Stimulated activated CD8-positive, alpha-beta memory T cell treated with anti-CD3 and anti-CD28 coated beads, Interleukin-12 subunit alpha, Interleukin-12 subunit beta, amount 100 ng/mL, for 4 hours (primary cell): ENCODE measurements at regions not wholly inside any gene's neighbourhood (a gene's known extent, or its start where the extent isn't known, plus 50 kb on each side); places are given as distances from the start of the nearest gene placed in this dataset.

Experiments used
- DNase-seq: peaks from one replicate; pipeline ENCODE4 v3.0.0-alpha.2; 2020; ENCODE audit warnings: low read depth

DNA sequence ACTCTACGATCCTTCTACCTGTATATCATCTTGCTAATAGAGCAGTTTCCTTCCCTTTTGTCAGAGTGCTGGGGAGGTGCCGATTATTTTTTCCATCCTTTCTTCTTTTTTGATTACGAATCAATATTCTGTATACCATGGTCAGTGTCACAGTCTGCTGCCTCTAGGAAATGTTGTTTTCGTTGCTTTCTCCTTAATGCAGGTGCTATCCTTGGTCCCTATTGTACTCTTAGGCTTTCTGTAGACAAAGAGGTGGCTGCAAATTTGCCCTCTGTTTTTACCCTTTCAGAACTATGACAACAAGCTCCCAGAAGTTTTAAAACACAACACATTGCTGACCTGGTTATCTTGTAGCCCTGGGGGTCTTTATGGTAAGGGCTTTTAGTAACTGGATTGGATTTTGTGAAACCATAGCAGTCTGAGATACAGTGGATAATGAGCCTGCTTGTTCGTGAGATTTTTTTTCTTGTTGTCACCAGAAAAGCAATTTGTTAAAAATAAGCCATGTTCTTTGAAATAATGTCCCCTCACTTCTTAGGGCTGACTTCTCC lies 430.3 kb upstream of the TPM1 start:
- no peak for DNase-seq

DNA sequence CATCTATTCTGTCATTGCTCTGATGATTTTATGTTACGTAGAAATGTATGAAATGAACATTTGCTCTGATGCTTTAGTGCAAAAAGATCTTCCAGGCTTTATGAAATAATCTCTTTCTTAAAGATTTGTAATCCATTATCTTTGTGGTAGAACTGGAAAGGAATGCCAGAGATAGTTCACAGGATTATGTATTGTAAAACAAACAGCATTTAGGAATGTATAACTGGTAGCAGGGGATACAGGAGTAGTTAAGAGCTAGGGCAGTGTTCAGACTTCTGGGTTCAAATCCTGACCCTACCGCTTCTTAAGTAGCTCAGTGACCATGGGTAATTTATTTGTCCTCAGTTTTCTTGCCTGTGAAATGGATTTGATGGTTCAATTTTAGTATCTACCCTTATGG lies 429.8 kb upstream of the TPM1 start:
- no peak for DNase-seq

DNA sequence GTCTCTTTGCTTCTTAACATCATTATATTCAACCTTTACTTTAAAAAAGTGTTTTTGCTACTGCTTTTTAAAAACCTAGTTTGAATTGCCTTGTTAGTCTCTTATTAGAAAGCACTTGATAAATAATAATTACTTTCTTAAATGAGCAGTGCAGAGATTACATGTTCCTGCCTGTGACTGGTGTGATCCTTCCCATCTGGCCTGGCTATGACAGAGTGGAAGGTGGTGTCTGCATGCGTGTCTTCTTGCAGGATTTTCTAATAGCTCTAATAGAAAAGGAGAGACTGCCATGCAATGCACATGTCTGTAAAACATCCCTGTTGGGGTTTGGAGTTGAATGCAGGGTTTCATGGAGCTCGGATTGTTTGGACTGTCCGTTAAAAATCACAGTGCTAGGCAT lies 425.8 kb upstream of the TPM1 start:
- no peak for DNase-seq

DNA sequence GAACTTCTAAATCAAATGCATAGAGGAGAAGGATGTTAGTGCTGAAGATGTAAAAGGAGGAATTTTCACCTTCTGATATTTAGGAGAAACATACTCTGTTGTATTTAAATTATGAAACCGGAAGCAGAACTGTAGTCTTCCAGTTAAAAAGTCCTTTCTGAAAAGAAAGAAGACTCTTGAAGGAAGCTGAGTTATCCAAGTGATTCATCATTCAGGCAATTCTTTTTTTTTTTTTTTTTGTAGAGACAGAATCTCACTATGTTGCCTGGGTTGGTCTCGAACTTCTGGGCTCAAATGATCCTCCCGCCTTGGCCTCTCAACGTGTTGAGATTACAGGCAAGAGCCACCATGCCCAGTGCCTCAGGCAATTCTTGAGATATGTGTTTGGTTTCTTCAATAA lies 424.8 kb upstream of the TPM1 start:
- no peak for DNase-seq

DNA sequence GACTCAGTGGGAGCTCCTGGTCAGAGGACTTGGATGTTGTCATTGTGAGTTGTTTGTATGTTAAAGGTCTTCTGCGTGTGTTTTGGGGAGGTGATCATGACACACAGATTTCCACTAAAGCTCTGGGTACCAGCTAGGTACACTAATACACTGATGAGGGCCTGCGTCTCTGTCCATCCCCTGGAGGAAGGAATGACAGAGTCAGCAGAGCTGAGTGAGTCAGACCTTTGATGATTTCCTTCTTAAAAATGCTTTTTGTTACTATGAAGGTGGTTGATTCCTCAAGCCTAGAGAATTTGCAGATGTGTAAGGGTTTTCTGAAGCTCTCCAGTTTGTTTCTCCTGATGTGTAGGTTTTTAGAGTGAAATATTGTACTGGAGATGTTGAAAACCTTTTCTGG lies 424.1 kb upstream of the TPM1 start:
- no peak for DNase-seq

DNA sequence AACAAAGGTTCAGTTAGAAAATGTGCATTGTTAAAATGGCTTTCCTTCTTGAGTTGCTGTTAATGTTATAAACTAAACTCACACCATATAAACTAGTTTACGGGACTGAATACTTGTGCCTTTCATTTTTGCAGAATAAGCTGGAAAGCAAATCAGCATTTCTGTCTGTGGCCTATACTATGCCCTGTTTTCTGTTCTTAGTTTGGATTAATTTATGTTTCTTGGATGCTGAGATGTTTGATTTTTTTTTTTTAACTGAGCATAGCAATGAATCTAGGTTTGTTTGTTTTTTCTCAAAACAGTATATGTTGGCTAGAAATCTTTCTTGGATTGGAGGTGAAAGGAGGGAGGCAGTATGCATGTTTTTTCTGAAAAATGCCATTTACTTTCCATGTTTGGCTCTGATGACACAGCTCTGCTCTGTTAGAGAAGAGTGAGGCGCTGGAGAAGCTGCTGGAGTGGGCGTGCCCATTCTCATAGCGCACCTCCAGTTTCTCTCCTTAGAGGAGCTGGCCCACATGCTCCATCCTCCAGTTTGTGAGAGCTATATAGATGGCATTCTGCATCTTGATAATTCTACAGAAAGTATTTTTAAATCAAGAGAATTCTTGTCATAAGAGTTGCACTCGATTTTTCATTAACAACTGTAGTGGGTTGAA lies 423.6 kb upstream of the TPM1 start:
- DNase-seq: no peak

DNA sequence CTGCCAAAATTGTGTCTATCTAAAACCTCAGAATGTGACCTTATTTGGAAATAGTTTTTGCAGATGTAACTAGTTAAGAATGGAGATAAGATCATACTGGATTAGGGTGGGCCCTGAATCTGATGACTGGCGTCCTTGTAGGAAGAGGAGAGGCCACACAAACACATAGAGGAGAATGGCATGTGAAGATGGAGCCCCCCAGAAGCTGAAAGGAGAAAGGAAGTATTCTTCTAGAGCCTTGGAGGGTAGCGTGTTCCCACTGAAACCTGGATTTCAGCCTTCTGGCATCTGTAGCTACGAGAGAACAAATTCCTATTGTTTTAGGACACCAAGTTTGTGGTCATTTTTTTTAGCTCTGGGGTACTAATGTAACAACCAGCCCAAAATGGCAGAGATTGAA lies 423.0 kb upstream of the TPM1 start:
- DNase-seq: no peak

DNA sequence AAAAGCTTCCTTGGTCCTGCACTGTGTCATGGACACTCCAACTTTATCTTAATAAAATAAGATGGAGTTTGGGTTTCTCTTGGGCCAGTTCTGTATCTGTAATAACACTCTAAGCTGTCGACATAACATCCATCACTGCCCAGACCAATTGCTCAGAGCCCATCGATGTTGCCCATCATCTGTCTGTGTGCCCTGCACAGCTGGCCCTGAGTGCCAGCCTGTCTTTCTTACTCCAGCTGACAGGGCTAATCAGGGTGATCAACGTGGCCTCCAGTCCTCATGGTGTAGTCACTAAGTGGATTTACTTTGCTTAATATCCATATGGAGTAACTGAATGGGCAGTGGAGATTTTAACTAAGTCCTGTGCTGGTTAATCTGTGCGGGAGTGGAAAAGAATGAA lies 419.8 kb upstream of the TPM1 start:
- DNase-seq: no peak

DNA sequence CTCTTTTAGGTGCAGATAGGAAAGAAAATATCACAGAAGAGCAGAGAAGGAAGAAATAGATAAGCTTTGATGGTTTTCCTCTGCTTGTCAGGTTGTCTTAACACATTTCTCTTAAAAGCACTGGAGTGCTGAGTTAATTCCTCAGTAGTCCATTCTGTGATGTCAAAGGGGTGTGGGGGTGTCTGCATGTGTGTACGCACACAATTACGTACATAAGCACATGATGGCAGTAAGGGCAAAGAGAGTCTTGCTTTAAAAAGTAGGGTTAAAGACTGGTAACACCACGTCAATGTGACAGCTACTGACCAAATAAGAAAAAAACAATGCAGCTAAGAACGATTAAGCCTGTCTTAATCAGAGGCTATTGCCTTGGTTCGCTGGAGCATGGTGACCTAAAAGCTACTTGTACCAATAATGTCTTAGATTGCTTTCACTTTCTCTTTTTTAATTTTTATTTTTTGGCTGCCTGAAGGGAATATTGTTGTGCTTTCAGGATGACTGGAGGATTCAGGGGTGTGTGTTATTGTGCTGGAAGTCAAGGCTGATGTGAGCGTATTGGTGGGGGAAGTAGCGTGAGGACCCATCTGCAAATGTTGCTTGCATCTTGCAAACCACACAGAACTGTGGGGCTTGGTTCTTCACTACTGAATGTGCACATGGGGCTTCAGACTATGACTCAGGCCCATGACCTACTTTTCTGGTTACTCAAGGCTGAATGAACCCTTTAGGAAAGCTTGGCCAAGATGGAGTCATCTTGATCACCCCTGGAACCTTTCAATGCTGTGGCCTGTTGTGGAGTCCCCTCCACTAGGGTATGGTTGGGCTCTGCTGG lies 417.8 kb upstream of the TPM1 start:
- DNase-seq: no peak

DNA sequence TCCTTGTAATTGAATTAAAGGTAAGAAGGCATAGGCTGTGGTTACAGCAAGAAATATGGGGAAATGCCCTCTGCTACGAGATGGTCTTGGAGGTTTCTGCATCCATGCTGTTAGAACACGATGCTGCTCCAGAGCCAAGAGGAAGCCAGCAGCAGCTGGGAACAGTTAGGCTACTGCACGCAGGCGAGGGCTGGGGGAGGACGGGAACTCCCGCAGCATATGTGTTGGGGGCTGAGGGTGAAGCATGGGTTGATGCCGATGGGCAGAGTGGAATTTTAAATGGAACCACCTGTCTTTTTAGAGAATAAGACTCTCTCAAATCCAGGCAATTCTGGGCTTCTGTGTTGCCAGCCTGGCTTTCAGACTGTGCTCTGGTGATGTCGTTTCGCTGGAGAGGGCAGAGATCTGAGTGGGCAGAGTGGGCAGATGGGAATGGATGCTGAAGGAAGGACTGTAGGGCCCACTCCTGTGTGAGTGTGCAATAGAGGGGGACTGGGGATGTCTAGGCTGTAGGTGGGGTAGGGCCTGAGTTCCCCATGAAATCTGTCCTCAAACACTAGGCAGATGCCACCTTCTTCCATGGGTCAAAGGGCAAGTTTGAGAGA lies 417.0 kb upstream of the TPM1 start:
- no peak for DNase-seq

DNA sequence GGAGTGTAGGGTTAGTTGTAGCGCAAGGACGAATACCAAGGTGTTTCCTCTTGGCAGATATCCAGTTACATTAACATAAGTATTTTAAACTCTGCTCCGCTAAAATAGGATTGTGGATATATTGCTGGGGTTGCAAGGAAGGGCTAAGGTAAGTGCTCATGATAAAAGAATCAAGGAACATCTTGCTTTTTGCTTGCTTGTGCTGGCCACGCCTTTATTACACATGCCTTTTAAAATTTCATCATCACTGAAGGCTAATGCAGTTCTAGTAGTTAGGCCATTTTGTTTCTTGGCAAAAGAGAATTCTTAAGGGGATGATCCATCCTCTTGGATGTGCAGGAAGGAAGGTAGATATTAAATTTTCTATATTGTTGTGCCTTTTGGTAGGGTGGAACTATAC lies 415.6 kb upstream of the TPM1 start:
- no peak for DNase-seq

DNA sequence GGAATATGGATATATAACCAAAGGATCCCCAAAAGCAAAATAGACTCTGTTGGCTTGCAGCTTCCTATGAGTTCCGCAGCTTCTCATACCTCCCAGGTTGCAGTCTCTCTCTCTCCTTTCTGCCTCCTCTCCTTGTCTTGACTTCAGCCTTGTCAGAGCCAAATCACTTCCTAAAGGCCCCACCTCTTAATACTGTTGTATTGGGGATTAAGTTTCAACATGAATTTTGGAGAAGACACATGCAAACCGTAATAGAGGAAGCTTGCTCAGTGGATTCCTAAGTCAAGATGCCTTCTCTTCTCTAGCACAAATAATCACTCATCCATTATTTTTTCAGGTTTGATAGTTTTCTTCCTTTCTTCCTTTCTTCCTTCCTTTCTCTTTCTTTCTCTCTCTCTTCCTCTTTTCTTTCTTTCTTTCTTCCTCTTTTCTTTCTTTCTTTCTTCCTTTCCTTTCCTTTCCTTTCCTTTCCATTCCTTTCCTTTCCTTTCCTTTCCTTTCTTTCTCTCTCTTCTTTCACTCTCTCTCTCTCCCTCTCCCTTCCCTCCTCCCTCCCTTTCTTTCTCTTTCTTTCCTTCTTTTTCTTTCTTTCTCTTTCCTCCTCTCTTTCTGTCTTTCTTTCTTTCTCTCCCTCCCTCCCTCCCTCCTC lies 411.3 kb upstream of the TPM1 start:
- DNase-seq: no peak

DNA sequence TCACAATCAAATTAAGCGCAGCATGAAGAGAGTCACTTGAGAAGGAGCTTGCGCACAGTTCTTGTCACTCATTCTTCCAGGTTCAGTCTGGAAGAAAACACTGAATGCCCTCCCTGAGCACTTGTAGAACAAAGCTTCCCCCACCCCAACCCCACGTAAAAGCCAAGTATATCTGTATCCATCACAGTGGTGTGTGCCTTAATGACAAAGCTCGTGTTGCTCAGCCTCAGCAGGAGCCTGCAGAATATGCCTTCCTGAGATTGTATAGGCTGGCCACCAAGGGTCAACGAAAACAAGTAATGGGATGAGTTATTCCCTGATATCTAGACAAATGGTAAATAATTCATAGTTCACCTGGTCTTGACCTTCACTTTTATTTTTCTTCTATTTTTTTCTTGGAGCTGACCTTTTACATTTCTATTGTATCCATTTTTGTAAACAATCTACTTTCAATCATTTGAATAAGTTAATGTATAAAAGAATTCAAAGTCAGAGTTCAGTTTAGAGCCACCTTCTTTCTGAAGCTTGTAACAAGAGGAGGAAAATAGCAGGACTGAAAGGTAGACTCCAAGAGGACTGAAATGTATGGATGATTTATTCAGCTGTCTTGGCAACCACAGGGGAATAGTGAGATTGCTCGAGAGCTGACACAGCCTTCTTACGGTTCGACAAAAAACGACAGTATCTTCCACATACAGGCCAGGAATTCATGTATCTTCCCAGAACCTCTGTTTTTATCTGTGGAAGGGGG lies 405.5 kb upstream of the TPM1 start:
- DNase-seq: no peak

DNA sequence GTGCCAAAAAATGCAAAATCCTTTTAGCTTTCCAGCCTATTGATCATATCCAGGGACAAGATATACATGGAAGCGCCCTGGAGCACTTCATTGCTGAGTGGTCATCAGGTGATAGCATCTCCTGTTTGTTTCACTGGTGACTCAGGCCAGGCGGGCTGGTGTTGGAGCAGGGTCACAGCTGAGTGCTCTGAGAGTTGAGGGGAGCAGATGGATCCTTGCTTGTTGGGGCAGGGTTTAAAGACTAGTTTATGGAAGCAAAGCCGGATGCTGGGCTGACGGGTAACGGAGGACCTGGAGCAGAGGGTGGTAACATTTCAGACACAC lies 405.0 kb upstream of the TPM1 start:
- DNase-seq: no peak

DNA sequence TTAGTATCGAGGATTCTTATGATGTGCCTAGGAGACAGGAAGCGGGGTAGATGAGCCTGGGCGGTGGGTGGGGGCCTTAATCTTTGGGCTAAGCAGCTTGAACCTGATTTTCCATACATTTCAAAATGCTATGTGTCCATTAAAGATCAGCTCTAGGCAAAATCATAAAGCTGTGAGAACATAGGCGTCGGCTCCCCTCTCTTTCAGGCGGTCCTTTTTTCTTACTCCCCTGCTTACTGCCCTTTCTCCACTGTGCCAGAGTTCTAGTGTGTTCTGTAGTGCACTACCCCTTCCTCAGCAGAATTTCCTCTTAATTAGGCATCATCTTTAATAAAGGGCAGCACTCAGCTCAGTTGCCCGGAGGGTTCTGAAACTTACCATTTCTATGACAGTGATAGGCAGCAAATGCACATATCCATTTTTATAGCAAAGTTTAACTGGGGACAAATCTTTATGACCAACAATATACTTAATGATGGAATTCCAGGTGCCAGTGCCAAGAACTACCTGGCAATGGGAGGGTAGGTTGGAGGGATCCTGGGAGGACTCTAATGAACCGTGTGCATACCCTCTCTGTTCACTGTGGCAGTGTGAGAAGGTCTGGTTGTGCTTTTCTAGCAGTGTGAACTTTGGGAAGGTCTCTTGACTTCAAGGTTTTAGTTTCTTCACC lies 404.5 kb upstream of the TPM1 start:
- no peak for DNase-seq

DNA sequence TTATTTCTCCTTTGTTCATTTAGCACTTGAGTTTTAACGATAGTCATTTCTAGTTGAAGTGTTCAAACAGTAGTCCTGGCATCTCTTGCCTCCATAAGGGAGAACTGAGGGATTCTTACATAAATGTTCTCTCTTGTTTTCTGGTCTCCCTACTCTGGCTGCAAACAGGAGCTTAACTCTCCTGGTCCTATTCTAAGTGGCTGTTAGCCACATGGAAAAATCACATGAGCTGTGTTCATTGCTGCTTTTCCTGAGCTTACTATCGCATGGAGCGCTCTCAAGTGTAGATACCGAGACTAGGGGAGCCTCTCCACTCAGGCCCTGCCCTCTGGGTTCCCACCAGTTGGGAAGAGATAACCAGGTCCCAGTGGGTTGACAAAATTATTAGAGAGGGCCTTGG lies 403.1 kb upstream of the TPM1 start:
- no peak for DNase-seq

DNA sequence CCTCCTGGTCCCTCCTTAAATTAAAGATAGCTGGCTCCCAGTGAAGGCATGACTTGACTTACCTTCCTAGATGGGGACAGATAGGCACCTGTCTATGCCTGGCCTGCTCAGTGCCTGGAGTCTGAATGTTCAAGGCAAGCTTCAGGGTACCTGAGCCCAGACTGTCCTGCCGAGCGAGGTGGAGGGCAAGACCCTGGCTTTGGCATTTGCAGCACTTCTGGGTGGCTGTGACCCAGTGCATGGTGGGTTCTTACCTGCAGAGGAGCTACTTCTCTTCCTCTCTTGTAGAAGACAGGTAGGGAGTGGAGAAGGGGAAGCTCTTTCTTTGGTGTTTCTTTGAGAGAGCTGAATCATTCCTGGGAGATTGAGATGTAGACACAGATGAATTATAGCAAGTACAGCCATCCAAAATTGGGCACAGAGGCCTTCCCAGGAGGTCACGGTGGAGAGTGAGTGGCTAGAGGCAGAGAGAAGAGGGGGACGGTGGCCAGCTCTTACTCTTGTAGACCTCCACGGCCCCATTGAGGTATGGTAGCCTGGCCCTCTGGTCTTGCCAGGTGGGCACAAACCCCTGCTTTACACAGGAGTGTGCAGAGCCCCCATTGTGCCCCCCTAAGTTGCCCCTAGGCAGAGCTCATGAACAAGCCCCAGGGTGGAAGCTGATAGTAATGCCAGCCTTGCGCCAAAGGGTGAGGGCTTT lies 402.5 kb upstream of the TPM1 start:
- DNase-seq: no peak

DNA sequence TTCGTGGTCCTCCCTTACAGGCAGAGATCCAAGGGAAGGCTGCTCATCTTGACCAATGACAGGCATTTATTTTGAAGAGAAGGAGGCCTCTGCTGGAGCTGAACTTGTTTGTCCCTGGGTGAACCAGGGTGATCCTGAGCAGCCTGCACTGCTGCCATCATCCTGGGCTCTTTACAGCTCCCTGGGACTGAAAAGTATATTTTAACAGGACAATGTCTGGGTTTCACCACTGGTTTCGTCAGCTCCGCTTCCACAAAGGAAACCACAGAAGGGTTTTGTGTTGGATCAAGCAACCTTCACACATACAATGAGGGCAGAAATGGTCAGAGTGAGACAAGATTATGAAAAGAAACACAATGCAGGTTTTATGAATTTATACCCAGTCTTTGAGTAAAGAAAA lies 400.7 kb upstream of the TPM1 start:
- DNase-seq: no peak

DNA sequence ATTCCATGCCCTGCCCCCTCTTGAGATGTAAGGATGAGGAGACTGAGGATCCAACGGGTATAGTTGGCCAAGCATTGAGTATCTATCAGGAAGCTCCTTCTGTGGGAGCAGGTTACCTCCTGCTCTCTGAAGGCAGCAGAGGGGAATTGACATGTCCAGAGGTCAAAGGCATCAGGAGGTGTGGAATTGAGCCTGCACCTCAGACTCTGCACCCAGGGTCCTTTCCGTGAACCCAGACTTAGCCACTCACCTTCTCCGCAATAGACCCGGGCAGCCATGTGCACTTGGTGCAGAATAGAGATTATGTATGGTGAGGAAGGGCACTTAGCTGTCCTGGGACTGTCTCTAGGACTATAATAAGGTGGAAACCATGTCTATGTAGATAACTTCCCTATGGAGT lies 399.0 kb upstream of the TPM1 start:
- no peak for DNase-seq

DNA sequence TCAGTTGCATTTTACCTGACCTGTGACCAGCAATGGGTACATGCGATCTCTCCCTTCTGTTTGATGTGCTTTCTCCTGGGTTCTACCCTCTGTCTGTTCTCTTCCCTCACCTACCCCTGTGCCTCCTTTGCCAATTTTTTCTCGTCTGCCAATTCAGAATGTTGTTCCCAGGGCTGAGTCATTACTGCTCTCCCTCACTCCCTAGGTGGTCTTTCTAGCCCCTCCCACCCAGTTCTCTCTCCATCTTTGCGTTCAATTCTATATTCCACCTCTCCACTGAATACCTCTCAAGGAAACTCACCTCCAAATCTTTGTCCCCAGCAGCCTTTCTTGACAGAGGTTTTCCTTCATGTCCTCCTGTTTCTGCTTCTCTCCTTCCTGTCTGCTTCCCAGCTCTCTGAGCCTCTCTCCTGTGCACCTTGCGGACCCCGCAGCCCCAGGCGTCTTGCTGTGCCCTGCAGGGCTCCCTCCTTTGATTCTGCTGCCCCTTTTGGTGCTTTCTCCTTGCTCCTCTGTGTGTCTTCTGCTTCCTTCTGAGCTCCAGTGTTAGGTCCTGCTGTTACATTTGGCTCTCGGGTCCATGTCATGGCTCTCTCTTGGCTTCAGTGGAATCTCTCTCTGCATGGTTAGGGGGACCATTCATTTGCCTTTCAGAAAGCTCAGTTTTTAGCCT lies 398.2 kb upstream of the TPM1 start:
- no peak for DNase-seq
